HG03521 (cell line): ENCODE measurements at regions not wholly inside any gene's neighbourhood (a gene's known extent, or its start where the extent isn't known, plus 50 kb on each side); places are given as distances from the start of the nearest gene placed in this dataset.

Source experiments
- ATAC-seq: cut with Tn5 transposase; IDR thresholded peaks from one replicate; pipeline ENCODE4 v1.9.1; 2021; ENCODE audit warnings: mild to moderate bottlenecking, moderate library complexity; ENCODE audit not compliant: unreplicated experiment

DNA sequence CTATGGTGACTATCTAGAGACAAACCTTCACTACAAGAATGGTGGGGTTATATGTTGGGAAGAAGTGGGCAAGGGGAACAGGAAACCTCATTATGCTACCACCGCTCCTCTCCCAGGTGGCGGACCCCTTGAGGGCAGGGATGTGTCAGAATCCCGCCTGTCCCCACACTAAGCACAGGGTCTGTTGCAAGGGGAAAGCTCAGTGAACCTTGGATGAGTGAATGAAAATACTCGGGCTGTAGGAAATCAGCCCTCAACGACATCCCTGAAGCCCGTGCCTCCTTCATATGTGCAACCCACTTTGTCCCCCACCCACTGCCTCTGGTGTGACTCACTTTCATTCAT lies 68.2 kb upstream of the AMPD3 start:
- ATAC-seq: no peak

DNA sequence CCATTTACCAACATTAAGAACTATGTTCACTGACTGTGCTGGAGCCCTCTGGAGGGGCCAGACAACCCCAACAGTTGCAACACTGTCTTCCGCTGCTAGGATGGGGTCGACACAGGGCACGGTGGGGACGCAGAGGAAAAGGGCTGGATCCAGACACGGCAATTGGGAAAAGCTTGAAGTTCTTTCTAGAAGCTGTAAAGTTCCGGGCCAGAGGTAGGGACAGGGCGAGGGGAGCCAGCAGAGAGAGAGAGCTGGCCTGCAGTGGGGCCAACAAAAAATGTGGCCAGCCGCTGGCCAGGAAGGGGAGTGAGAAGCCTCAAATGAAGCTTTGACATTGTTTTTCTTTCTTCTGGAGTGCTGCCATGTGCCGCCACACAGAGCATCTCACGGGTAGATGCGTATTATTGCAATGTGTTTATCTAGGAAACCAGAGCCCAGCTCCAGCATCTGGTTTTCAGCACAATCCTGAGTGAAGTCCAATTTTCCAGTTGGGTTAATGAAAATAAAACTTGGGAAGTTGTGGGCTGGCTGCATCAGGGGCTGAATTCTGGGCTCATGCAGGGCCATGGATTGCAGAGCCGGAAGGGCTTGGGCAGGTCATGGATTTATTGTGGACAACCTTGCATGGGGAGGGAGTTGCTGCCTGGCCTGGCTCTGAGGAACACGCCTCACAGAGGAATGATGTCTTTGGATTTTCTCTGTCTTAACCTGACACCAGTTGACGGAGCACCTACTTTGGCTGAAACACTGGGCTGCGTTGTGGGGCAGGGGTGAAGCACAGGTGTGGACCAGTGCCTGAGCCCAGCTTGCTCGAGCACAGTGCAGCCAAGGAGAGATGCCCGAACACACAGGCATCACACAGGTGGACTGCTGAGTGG lies 67.6 kb upstream of the AMPD3 start:
- ATAC-seq: no peak

DNA sequence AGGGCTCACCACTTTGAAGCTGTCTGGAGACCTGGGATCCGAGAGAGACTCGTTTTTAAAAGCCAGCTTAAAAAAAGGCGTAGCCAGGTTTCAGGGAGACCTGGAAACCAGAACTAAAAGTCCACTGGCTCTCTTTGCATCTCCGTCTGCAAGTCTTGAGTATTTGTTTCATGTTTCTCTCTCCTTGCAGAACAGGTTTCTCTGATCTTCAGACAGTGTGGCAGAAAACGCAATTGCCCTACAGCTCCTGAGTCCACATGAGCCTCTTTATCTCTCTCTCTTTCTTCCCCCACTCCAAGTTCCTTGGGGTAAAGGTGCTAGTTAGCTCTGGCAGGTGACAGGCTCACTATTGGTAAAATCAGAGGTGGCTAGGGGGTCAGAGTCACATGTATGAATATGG lies 67.0 kb upstream of the AMPD3 start:
- no peak for ATAC-seq

- no peak for ATAC-seq
These were observed 66.5 kb upstream of the AMPD3 start for GRCh38 chr11:10388574-10388973.

DNA sequence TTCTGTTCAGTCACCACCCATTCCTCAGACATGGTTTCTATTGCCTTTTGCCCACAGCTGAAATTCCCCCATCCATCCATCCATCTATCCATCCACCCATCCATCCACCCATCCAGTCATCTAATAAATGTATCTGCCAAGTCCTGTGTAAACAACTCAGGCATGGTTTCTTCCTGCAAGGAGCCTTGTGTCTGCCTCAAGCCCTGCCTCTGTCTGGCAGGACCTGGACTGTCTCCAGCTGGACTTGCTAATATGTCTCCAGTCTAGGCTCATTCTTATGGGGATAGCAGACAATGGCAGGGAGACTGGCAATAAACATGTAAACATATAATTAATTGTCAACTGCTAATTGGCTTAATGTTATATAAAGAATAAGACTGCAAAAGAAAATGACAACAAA lies 64.7 kb upstream of the AMPD3 start:
- no peak for ATAC-seq

DNA sequence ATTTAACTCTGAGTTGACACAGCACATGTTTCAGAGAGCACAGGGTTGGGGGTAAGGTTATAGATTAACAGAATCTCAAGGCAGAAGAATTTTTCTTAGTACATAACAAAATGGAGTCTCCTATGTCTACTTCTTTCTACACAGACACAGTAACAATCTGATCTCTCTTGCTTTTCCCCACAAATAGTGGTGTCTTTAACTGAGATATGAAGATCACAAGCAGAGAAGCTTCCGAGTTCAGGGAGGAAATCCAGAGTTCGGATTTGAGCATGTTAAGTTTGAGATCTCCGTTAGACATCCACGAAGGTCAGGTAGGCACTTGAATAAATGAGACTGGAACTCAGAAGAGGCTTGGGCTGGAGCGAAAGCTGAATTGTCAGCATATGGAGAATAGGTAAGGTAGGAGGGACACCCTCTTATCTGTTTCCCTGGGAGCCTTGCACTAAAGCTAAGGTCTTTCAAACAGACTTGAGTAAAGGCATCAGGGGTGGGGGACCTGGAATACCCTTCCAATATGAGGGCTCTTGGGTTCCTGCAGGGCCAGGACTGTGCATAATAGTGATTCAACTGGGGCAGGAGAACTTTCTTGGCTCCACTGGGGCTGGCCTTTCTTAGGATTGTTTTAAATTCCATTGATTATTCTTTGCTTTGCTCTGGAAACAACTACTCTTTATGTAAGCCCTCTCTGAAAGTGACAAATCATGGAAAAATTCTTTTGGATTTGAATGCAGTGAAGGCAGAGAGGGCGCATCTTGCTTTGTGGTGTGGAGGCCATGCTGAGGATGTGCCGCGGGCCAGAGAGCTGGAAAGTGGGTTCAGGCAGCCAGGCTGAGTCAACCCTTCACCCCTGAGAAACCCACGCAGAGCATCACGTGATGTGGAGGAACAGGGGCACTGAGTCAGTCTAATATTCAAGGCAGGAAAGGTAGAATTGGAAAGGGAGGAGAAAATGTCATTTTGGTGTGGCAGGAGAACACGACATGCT lies 62.7 kb upstream of the AMPD3 start:
- no peak for ATAC-seq

- no peak for ATAC-seq
These were observed 60.6 kb upstream of the AMPD3 start for GRCh38 chr11:10394229-10395101.

DNA sequence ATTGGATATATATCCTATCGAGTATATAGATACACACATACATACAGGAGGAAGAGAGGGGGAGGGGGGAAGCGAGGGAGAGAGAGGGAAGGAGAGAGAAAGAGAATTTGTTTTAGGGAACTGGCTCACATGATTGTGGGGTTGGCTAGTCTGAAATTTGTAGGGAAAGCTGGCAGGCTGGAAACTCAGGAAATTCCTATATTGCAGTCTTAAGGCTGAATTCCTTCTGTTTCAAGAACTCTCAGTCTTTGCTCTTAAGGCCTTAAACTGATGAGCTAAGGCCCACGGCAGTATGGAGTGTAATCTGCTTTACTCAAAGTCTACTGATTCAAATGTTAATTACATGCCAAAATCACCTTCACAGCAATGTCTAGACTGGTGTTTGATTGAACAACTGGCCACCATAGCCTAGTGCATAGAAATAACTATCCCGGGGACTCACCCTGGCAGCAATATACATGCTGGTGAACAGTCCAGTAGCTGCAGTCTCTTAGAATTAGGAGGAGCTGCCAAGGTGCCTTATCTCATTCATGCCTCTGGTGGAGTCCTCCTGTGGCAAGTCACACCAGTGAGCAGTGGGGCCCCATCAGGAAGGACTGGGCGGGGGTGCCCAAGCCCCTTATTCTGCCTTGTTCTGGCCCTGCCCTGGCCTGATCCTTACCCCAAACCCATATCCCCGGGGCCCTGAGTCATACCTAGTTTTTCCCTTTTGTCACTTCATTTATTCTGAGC lies 59.7 kb upstream of the AMPD3 start:
- ATAC-seq: no peak

DNA sequence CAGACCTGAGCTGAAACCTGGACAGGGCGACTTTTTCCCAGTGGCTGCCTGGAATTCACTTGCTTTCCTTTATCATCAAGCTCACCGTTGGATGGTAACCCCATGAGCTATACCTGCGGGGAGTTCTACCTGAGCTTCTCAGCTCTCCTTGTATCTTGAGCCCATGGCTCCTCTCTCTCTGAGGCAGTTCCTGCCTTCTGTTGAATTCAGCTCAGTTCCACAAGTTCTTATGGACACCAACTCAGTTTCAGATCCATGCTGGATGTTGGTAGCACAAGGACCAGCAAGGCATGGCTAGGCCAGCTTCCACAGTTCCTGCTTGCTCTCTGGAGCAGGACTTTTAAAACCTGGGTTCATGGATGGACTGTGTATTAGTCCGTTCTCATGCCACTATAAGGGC lies 58.3 kb upstream of the AMPD3 start:
- ATAC-seq: no peak

GRCh38 chr11:10397226-10397987 lies 57.7 kb upstream of the AMPD3 start:
- no peak for ATAC-seq

- no peak for ATAC-seq
These were observed 56.5 kb upstream of the AMPD3 start for GRCh38 chr11:10398525-10398924.

- no peak for ATAC-seq
These were observed 54.2 kb upstream of the AMPD3 start for GRCh38 chr11:10400856-10401255.

DNA sequence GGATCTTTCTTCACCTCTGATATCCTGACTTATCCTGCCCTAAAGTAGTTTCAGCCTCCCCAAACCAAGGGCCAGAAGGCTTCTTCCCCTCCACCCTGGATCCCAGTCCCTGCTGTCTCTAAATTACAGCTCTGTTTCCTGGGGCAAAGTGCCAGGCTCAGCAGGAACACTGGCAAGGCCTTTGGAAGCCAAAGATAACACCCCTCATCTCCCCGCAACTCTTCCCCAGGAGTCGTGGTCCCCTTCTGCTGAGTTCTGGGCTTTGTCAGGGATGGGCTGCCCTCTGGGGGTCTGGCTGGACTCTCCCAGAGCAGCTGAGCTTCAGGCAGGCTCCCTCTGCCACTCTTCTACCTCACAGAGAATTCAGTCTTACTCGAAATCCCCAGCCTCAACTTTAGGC lies 53.8 kb upstream of the AMPD3 start:
- no peak for ATAC-seq

GRCh38 chr11:10401696-10402392 lies 53.2 kb upstream of the AMPD3 start:
- no peak for ATAC-seq
